GM18858 (cell line): ENCODE measurements at regions not wholly inside any gene's neighbourhood (a gene's known extent, or its start where the extent isn't known, plus 50 kb on each side); places are given as distances from the start of the nearest gene placed in this dataset.
"Not testable (repeated sequence)": the region's sequence is repeated elsewhere in the genome, so short reads cannot be mapped to it uniquely, and the experiment has no call there.

Experiments
- ATAC-seq: cut with Tn5 transposase; IDR thresholded peaks from one replicate; pipeline ENCODE4 v1.9.1; 2021; ENCODE audit not compliant: unreplicated experiment

GRCh38 chr5:67817652-67818051 is 397.9 kb upstream of the PIK3R1 start:
- no peak for ATAC-seq

GRCh38 chr5:67816456-67816855 is 399.1 kb upstream of the PIK3R1 start:
- no peak for ATAC-seq

GRCh38 chr5:67815455-67816391 is 399.8 kb upstream of the PIK3R1 start:
- ATAC-seq = no peak

GRCh38 chr5:67814569-67815311 is 400.8 kb upstream of the PIK3R1 start:
- no peak for ATAC-seq

GRCh38 chr5:67813877-67814539 is 401.5 kb upstream of the PIK3R1 start:
- ATAC-seq = no peak

GRCh38 chr5:67809589-67809988 is 406.0 kb upstream of the PIK3R1 start:
- ATAC-seq = no peak

GRCh38 chr5:67808340-67808739 is 407.2 kb upstream of the PIK3R1 start:
- no peak for ATAC-seq

- peak; percentile 59 for ATAC-seq
These were observed 408.1 kb upstream of the PIK3R1 start for GRCh38 chr5:67807439-67807888.

GRCh38 chr5:67806654-67807438 is 408.7 kb upstream of the PIK3R1 start:
- no peak for ATAC-seq

GRCh38 chr5:67805666-67806348 is 409.7 kb upstream of the PIK3R1 start:
- ATAC-seq = no peak

GRCh38 chr5:67802766-67803165 is 412.8 kb upstream of the PIK3R1 start:
- no peak for ATAC-seq

- no peak for ATAC-seq
These were observed 415.8 kb upstream of the PIK3R1 start for GRCh38 chr5:67799732-67800234.

- not testable (repeated sequence) for ATAC-seq
These were observed 417.1 kb upstream of the PIK3R1 start for GRCh38 chr5:67798470-67798869.

GRCh38 chr5:67795781-67796477 is 419.6 kb upstream of the PIK3R1 start:
- ATAC-seq = no peak

- ATAC-seq = no peak
These were observed 421.6 kb upstream of the PIK3R1 start for GRCh38 chr5:67793966-67794365.

- no peak for ATAC-seq
These were observed 422.1 kb upstream of the PIK3R1 start for GRCh38 chr5:67793418-67793817.

GRCh38 chr5:67792891-67793290 is 422.7 kb upstream of the PIK3R1 start:
- no peak for ATAC-seq

- ATAC-seq = no peak
These were observed 425.2 kb upstream of the PIK3R1 start for GRCh38 chr5:67790390-67790789.

- ATAC-seq = not testable (repeated sequence)
These were observed 435.5 kb upstream of the PIK3R1 start for GRCh38 chr5:67779893-67780623.
